Liver (tissue), 8 donors: ENCODE measurements at regions not wholly inside any gene's neighbourhood (a gene's known extent, or its start where the extent isn't known, plus 50 kb on each side); places are given as distances from the start of the nearest gene placed in this dataset.

Experiments used
- DNase-seq: peaks from one replicate; pipeline ENCODE4 v3.0.0-alpha.2; 2017; ENCODE audit warnings: low spot score
- H3K27ac ChIP-seq, 2 donors: one replicate each; pipeline ENCODE4 v1.7.0; 2013; ENCODE audit warnings: inconsistent platforms in 2 of 2, low read length in 2 of 2, control low read depth in 1 of 2, low read depth in 1 of 2, mild to moderate bottlenecking in 1 of 2
- H3K27me3 ChIP-seq, 4 donors: one replicate each; pipeline versions ENCODE4 v1.6.1 to v1.7.0; 2013; ENCODE audit warnings: low read length in 3 of 4, inconsistent platforms in 1 of 4, mild to moderate bottlenecking in 1 of 4, moderate library complexity in 1 of 4; ENCODE audit not compliant: control insufficient read depth in 4 of 4, insufficient read depth in 4 of 4
- H3K36me3 ChIP-seq, 4 donors: one replicate each; pipeline versions ENCODE4 v1.6.1 to v1.7.0; 2013; ENCODE audit warnings: low read length in 3 of 4, mild to moderate bottlenecking in 3 of 4, low read depth in 1 of 4, moderate library complexity in 1 of 4; ENCODE audit not compliant: control insufficient read depth in 4 of 4, insufficient read depth in 3 of 4
- H3K4me1 ChIP-seq, 4 donors: one replicate each; pipeline versions ENCODE4 v1.6.1 to v1.7.0; 2013; ENCODE audit warnings: low read length in 3 of 4, mild to moderate bottlenecking in 3 of 4, moderate library complexity in 1 of 4; ENCODE audit not compliant: control insufficient read depth in 4 of 4, insufficient read depth in 4 of 4
- H3K4me3 ChIP-seq, 3 donors: one replicate each; pipeline versions ENCODE4 v1.6.1 to v1.7.0; 2013; ENCODE audit warnings: low read length in 3 of 3, control low read depth in 1 of 3, low read depth in 1 of 3, mild to moderate bottlenecking in 1 of 3
- H3K9ac ChIP-seq, 2 donors: one replicate each; pipeline ENCODE4 v1.7.0; 2013; ENCODE audit warnings: low read length in 2 of 2, mild to moderate bottlenecking in 2 of 2, moderate library complexity in 2 of 2, control low read depth in 1 of 2, low read depth in 1 of 2
- H3K9me3 ChIP-seq, 4 donors: one replicate each; pipeline versions ENCODE4 v1.6.1 to v1.7.0; 2013; ENCODE audit warnings: low read length in 3 of 4; ENCODE audit not compliant: control insufficient read depth in 4 of 4
- EGR1 ChIP-seq, 2 donors: IDR thresholded peaks; 2 replicates each; pipeline ENCODE4 v1.6.1; 2016 to 2018; ENCODE audit warnings: antibody characterized with exemption in 2 of 2, low read depth in 2 of 2
- FOXA1 ChIP-seq: IDR thresholded peaks from 2 replicates; pipeline ENCODE4 v1.6.1; 2016; ENCODE audit warnings: antibody characterized with exemption
- FOXA2 ChIP-seq: IDR thresholded peaks from 2 replicates; pipeline ENCODE4 v1.6.1; 2016; ENCODE audit warnings: antibody characterized with exemption
- GABPA ChIP-seq, 2 donors: IDR thresholded peaks in 1 of 2; conservative IDR thresholded peaks in 1 of 2; 2 replicates each; pipeline ENCODE4 v1.6.1; 2016; ENCODE audit warnings: antibody characterized with exemption in 2 of 2, mild to moderate bottlenecking in 1 of 2, moderate library complexity in 1 of 2
- HNF4G ChIP-seq: IDR thresholded peaks from 2 replicates; pipeline ENCODE4 v1.6.1; 2016; ENCODE audit warnings: antibody characterized with exemption
- NR2F2 ChIP-seq: IDR thresholded peaks from 2 replicates; pipeline ENCODE4 v1.6.1; 2016; ENCODE audit warnings: antibody characterized with exemption
- RAD21 ChIP-seq, 2 donors: IDR thresholded peaks; 2 replicates each; pipeline ENCODE4 v1.6.1; 2016; ENCODE audit warnings: antibody characterized with exemption in 2 of 2, mild to moderate bottlenecking in 2 of 2
- RXRA ChIP-seq, 2 donors: IDR thresholded peaks; 2 replicates each; pipeline ENCODE4 v1.6.1; 2017 to 2018; ENCODE audit warnings: antibody characterized with exemption in 2 of 2, mild to moderate bottlenecking in 1 of 2
- SP1 ChIP-seq: IDR thresholded peaks from 2 replicates; pipeline ENCODE4 v1.6.1; 2018; ENCODE audit warnings: antibody characterized with exemption, mild to moderate bottlenecking
- TAF1 ChIP-seq: conservative IDR thresholded peaks from 2 replicates; pipeline ENCODE4 v1.6.1; 2016; ENCODE audit warnings: antibody characterized with exemption, mild to moderate bottlenecking
- YY1 ChIP-seq: IDR thresholded peaks from 2 replicates; pipeline ENCODE4 v1.6.1; 2016; ENCODE audit warnings: antibody characterized with exemption, mild to moderate bottlenecking
- WGBS: extraction: QIAGEN DNeasy Blood & Tissue Kit; methylation state at CpG from one replicate; pipeline ENCODE4 v1.1.7; 2013; 5-methylcytosine and 5-hydroxymethylcytosine counted together
- TF ChIP-seq, protein P1 (sequence below): IDR thresholded peaks from 2 replicates; pipeline ENCODE4 v1.6.1; 2016; ENCODE audit warnings: antibody characterized with exemption
- TF ChIP-seq, protein P2 (sequence below): IDR thresholded peaks from 2 replicates; pipeline ENCODE4 v1.6.1; 2016; ENCODE audit warnings: antibody characterized with exemption
- TF ChIP-seq, protein P3 (sequence below): IDR thresholded peaks from 2 replicates; pipeline ENCODE4 v1.6.1; 2016; ENCODE audit warnings: antibody characterized with exemption
- TF ChIP-seq, protein P4 (sequence below): fragments of 150-350 bp; IDR thresholded peaks from 2 replicates; pipeline ENCODE4 v1.5.1; 2017; ENCODE audit warnings: improper control_type of control experiment, low read depth, low read length; ENCODE audit not compliant: missing input control
- TF ChIP-seq, protein P5 (sequence below): IDR thresholded peaks from 2 replicates; pipeline ENCODE4 v1.6.1; 2016; ENCODE audit warnings: antibody characterized with exemption, mild to moderate bottlenecking
- donor health status: healthy.
- donor health status: healthy.
- donor health status: healthy.
- donor health status: healthy.
- donor health status: healthy.

DNA sequence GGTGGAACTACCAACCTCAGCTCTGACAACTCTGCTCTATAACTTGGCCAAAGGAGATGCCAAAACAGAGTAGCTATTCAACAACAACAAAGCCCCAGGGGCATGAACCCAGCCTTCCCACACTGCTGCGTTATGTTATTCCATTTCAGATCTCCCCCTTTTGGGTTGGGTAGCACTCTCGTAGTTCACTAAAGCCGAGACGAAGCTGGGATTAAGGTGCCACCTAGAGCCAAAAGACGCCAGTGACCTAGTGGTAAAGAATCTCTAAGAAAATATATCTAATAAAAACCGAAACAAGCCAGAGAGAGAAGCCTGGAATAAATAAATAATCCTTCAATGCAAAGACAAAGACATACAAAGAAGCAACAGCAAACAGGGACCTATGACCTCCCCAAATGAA lies 217.3 kb downstream of the HERPUD2 start:
- Histone ChIP-seq H3K4me3 (no peak overlapping the region), H3K36me3 (no peaks in the 10 kb centered on the region), H3K9ac (no peak overlapping the region), H3K4me1 (peaks cover 0 to 2% (median 0%) of the 10 kb centered on the region in 4 donors), H3K27me3 (no peaks in the 10 kb centered on the region), H3K27ac (no peak overlapping the region), H3K9me3 (peaks cover 0 to 2% (median 0%) of the 10 kb centered on the region in 4 donors)
- WGBS, result 76% methylated on average over 6 of the region's 6 CpGs
- no peak for DNase-seq
- TF ChIP-seq, protein P1, sequence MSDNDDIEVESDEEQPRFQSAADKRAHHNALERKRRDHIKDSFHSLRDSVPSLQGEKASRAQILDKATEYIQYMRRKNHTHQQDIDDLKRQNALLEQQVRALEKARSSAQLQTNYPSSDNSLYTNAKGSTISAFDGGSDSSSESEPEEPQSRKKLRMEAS, result no peak
- TF ChIP-seq FOXA2 (no peak), RAD21 (IDR thresholded peaks at IDR 0.05) (no peak), HNF4G (no peak), FOXA1 (no peak), SP1 (no peak), EGR1 (IDR thresholded peaks at IDR 0.05; ENCODE audit: low read depth in 2 of 2) (no peak)
- TF ChIP-seq, protein P2, sequence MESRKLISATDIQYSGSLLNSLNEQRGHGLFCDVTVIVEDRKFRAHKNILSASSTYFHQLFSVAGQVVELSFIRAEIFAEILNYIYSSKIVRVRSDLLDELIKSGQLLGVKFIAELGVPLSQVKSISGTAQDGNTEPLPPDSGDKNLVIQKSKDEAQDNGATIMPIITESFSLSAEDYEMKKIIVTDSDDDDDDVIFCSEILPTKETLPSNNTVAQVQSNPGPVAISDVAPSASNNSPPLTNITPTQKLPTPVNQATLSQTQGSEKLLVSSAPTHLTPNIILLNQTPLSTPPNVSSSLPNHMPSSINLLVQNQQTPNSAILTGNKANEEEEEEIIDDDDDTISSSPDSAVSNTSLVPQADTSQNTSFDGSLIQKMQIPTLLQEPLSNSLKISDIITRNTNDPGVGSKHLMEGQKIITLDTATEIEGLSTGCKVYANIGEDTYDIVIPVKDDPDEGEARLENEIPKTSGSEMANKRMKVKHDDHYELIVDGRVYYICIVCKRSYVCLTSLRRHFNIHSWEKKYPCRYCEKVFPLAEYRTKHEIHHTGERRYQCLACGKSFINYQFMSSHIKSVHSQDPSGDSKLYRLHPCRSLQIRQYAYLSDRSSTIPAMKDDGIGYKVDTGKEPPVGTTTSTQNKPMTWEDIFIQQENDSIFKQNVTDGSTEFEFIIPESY, result no peak

DNA sequence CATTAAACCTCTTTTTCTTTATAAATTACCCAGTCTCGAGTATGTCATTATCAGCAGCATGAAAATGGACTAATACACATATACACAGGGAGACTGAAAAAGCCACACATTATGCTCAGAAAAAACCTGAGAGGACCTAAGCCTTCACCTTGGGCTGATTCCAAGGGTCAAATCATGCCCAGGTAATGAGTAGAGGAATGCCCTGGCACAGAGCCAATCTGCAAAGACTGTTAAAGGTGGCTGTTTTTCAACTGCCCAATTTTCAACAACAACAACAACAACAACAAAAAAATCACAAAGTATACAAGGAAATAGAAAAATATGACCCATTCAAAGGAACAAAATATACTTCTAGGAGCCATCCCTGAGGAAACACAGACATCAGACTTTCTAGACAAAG lies 220.2 kb upstream of the TBX20 start:
- Histone ChIP-seq H3K27me3 (no peaks in the 10 kb centered on the region), H3K4me3 (no peak overlapping the region), H3K9ac (no peak overlapping the region), H3K9me3 (peaks cover 0 to 2% (median 0%) of the 10 kb centered on the region in 4 donors), H3K36me3 (no peaks in the 10 kb centered on the region), H3K27ac (no peak overlapping the region), H3K4me1 (peaks cover 0 to 2% (median 0%) of the 10 kb centered on the region in 4 donors)
- no peak for TF ChIP-seq FOXA2
- no peak for TF ChIP-seq EGR1 (IDR thresholded peaks at IDR 0.05; ENCODE audit: low read depth in 2 of 2)
- TF ChIP-seq, protein P3, sequence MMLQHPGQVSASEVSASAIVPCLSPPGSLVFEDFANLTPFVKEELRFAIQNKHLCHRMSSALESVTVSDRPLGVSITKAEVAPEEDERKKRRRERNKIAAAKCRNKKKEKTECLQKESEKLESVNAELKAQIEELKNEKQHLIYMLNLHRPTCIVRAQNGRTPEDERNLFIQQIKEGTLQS, result no peak
- TF ChIP-seq, protein P2, result no peak
- no peak for TF ChIP-seq SP1
- no peak for TF ChIP-seq YY1
- no peak for TF ChIP-seq NR2F2
- TF ChIP-seq TAF1, result no peak
- TF ChIP-seq, protein P4, sequence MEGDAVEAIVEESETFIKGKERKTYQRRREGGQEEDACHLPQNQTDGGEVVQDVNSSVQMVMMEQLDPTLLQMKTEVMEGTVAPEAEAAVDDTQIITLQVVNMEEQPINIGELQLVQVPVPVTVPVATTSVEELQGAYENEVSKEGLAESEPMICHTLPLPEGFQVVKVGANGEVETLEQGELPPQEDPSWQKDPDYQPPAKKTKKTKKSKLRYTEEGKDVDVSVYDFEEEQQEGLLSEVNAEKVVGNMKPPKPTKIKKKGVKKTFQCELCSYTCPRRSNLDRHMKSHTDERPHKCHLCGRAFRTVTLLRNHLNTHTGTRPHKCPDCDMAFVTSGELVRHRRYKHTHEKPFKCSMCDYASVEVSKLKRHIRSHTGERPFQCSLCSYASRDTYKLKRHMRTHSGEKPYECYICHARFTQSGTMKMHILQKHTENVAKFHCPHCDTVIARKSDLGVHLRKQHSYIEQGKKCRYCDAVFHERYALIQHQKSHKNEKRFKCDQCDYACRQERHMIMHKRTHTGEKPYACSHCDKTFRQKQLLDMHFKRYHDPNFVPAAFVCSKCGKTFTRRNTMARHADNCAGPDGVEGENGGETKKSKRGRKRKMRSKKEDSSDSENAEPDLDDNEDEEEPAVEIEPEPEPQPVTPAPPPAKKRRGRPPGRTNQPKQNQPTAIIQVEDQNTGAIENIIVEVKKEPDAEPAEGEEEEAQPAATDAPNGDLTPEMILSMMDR, result no peak
- no peak for TF ChIP-seq FOXA1
- no peak for TF ChIP-seq RAD21 (IDR thresholded peaks at IDR 0.05)
- no peak for TF ChIP-seq RXRA (IDR thresholded peaks at IDR 0.05)
- no peak for TF ChIP-seq GABPA (IDR thresholded peaks at IDR 0.05 in 1 of 2, conservative IDR thresholded peaks at IDR 0.05 in 1 of 2)
- TF ChIP-seq, protein P5, sequence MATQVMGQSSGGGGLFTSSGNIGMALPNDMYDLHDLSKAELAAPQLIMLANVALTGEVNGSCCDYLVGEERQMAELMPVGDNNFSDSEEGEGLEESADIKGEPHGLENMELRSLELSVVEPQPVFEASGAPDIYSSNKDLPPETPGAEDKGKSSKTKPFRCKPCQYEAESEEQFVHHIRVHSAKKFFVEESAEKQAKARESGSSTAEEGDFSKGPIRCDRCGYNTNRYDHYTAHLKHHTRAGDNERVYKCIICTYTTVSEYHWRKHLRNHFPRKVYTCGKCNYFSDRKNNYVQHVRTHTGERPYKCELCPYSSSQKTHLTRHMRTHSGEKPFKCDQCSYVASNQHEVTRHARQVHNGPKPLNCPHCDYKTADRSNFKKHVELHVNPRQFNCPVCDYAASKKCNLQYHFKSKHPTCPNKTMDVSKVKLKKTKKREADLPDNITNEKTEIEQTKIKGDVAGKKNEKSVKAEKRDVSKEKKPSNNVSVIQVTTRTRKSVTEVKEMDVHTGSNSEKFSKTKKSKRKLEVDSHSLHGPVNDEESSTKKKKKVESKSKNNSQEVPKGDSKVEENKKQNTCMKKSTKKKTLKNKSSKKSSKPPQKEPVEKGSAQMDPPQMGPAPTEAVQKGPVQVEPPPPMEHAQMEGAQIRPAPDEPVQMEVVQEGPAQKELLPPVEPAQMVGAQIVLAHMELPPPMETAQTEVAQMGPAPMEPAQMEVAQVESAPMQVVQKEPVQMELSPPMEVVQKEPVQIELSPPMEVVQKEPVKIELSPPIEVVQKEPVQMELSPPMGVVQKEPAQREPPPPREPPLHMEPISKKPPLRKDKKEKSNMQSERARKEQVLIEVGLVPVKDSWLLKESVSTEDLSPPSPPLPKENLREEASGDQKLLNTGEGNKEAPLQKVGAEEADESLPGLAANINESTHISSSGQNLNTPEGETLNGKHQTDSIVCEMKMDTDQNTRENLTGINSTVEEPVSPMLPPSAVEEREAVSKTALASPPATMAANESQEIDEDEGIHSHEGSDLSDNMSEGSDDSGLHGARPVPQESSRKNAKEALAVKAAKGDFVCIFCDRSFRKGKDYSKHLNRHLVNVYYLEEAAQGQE, result no peak
- WGBS, result 87% methylated on average over 1 of the region's 1 CpG
- no peak for DNase-seq
